ENCODE measurements at regions not wholly inside any gene's neighbourhood (a gene's known extent, or its start where the extent isn't known, plus 50 kb on each side); places are given as distances from the start of the nearest gene placed in this dataset.
"Not testable (repeated sequence)": the region's sequence is repeated elsewhere in the genome, so short reads cannot be mapped to it uniquely, and the experiment has no call there.

DNA sequence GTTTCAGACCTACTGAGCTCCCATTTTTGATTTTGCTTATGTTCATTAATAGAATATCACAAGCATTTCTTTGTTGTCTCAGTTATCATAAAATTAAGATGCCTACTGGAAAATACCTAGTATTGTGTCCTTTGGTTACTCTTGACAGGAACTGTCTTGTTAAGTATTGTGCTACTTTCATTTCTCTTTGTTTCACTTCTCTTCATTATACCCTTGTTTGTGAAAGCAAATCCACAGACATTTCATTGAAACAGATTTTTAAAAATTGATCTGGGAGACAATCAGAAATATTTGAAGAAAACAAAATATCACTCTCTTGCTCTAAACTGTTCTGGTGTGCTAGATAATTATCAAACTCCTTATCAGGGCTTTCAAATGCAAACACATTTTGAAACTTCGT, 290.5 kb upstream of the EYS start:
- Histone ChIP-seq H3K4me3 (no peak overlapping the region), H3K9me3 (no peaks in the 10 kb centered on the region), H3K27me3 (no peaks in the 10 kb centered on the region), H3K36me3 (no peaks in the 10 kb centered on the region)
- DNase-seq = no peak

DNA sequence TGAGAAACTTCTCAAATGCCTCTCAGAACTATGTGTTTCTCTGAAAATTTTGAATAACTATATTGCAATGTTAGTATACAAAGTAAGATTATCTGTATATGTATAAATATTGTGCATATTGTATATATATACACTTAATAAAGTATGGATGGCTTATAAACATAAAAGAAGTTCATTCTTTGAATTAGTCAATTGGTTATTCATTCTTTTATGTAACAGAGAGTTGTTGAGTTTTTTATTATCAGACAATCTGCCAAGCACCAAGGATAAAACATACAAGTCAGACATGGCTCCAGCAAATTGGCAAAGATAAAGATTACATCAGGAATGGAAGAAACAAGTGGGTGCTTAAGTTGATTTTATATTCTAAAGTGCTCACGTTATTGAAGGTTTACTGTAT, 289.1 kb upstream of the EYS start:
- H3K27me3 ChIP-seq = no peaks in the 10 kb centered on the region

DNA sequence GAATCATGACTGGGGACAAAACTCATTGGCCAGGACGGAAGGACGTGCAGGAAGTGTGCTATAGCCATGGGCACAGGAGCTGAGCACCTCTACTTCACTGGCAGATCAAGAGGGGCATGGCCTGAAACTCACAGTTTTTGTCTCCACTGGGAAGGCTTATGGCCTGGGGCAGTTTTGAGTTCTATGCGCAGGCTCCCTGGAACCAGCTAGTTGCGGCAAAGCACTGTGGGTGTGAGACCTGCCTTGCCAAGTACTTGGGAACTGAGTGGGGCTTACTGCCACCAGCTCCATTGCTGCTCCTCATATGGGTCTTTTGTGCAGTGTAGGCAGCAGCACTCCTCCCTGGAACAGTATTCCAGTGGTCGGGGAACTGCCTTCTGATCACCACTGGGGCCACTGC, 282.6 kb upstream of the EYS start:
- Histone ChIP-seq H3K4me3 (no peak overlapping the region), H3K36me3 (no peaks in the 10 kb centered on the region), H3K27me3 (no peaks in the 10 kb centered on the region), H3K9me3 (no peaks in the 10 kb centered on the region)
- no peak for DNase-seq

More for the DNA sequence above, 289.1 kb upstream of the EYS start:
- Histone ChIP-seq H3K9me3 (no peaks in the 10 kb centered on the region), H3K36me3 (no peaks in the 10 kb centered on the region), H3K4me3 (no peak overlapping the region)
- DNase-seq = no peak

DNA sequence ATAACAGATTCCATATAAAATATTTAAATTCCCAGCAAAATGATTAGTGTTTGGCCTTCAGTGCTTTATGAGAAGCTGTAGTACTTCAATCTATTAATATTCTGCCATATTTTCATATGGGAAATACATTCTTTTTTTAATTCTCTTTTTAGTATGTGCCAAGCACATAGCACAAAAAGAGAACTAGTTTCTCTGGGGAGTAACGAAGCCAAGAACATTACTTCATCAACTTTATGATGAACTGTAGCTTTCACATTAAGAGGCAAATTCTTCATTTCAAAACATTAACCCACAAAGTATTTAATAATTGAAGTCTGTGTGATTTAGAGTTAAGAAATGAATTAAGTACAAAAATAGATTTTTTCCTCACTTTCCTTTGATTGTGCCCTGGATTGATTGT, 281.0 kb upstream of the EYS start:
- no peaks in the 10 kb centered on the region for H3K27me3 ChIP-seq
- no peaks in the 10 kb centered on the region for H3K9me3 ChIP-seq
- no peak for DNase-seq
- no peaks in the 10 kb centered on the region for H3K36me3 ChIP-seq
- no peak overlapping the region for H3K4me3 ChIP-seq

DNA sequence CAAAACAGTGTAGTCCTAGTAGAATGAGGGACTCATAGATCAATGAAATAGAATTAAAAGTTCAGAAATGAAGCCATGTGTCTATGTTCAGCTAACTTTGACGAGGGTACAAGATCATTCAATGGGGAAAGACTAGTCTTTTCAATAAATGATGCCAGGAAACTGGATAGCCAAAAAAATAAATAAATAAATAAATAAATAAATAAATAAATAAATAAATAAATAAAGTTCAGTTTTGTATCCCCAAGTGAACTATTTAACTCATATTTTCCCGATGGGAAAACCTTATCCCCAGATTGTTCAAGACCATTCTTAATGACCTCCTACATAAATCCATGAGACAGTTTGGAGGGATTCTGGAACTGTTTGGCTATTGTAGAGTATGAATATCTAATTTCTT, 277.1 kb upstream of the EYS start:
- Histone ChIP-seq H3K36me3 (no peaks in the 10 kb centered on the region), H3K4me3 (no peak overlapping the region), H3K27me3 (no peaks in the 10 kb centered on the region), H3K9me3 (no peaks in the 10 kb centered on the region)
- DNase-seq = no peak

DNA sequence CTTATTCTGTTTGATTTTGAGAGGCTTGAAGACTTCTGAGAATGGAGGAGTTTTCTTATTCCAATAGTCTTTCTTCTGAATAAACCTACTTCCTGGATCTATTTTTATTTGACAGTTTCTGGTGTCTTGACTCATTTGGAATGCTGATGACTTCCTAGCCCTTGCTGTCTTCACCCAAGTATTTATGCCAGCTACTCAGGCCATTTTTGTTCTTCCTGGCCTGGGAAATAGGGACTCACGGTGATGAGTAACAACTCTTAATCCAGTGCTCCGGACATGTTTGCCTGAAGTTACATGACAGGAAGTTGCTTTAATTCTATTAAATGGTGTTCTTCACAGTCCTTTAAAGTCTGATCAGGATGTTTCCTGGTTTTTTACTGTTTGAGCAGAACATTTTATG, 272.1 kb upstream of the EYS start:
- DNase-seq = peak; percentile 45
- no peaks in the 10 kb centered on the region for H3K36me3 ChIP-seq
- H3K4me3 ChIP-seq = no peak overlapping the region

DNA sequence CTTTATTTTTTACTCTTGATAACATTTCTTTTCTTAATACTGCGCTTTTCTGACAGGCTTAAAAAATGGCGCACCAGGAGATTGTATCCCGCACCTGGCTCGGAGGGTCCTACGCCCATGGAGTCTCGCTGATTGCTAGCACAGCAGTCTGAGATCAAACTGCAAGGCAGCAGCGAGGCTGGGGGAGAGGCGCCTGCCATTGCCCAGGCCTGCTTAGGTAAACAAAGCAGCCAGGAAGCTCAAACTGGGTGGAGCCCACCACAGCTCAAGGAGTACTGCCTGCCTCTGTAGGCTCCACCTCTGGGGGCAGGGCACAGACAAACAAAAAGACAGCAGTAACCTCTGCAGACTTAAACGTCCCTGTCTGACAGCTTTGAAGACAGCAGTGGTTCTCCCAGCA, 264.2 kb upstream of the EYS start:
- not testable (repeated sequence) for H3K36me3 ChIP-seq, H3K9me3 ChIP-seq, DNase-seq, H3K27me3 ChIP-seq, H3K4me3 ChIP-seq

More for the DNA sequence above, 272.1 kb upstream of the EYS start:
- Histone ChIP-seq H3K27me3 (no peaks in the 10 kb centered on the region), H3K9me3 (no peaks in the 10 kb centered on the region)

DNA sequence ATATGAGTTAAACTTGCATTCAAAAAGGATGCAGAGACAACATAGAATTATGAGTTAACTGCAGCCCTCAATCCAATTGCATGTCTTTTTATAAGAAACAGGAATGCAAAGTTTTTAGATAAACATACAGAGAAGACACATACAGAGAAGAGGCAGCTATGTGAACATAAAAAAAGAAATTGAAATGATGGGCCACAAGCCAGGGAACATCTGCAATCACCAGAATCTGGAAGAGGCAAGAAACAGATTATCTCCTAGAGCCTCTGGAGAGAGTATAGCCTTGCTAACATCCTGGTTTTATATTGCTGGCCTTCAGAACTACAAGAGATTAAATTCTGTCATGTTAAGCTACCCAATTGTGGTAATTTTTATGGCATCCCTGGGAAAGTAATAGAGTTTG, 257.2 kb upstream of the EYS start:
- Histone ChIP-seq H3K9me3 (no peaks in the 10 kb centered on the region), H3K4me3 (no peak overlapping the region), H3K36me3 (no peaks in the 10 kb centered on the region), H3K27me3 (no peaks in the 10 kb centered on the region)
- DNase-seq = no peak

DNA sequence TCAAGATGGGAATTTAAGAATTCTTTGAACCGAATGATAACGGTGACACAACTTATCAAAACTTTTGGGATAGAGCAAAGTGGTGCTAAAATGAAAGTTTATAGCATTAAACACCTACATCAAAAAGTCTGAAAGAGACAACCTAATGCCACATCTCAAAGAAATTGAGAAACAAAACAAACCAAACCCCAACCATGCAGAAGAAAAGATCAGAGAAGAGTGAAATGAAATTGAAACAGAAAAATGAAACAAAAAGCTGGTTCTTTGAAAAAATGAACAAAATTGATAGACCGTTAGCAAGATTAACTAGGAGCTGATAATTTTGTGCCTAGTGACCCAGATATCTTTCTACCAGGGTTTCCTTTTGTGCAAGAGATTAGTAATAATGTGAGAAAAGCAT, 248.0 kb upstream of the EYS start:
- H3K27me3 ChIP-seq = no peaks in the 10 kb centered on the region
- no peaks in the 10 kb centered on the region for H3K9me3 ChIP-seq
- DNase-seq = no peak
- no peaks in the 10 kb centered on the region for H3K36me3 ChIP-seq
- no peak overlapping the region for H3K4me3 ChIP-seq

DNA sequence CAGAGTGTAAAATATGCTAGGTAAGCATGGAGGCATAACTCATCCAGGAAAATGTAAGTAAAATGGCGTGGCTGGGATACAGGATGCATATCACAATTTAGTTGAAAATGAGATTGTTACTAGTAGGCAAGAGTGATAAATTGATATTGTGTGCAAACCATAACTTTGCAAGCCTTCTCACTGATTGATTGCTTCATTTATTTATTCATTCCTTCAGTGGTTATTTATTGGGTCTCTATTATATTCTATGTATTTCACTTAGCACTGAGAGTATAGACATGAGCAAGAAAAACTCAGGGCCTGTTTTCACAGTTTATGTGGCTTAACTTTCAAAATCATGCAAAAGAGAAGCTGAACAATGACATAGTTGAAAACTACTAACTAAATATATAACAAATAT, 241.0 kb upstream of the EYS start:
- H3K9me3 ChIP-seq = no peaks in the 10 kb centered on the region
- no peaks in the 10 kb centered on the region for H3K36me3 ChIP-seq
- H3K4me3 ChIP-seq = no peak overlapping the region
- no peaks in the 10 kb centered on the region for H3K27me3 ChIP-seq
- DNase-seq = no peak

DNA sequence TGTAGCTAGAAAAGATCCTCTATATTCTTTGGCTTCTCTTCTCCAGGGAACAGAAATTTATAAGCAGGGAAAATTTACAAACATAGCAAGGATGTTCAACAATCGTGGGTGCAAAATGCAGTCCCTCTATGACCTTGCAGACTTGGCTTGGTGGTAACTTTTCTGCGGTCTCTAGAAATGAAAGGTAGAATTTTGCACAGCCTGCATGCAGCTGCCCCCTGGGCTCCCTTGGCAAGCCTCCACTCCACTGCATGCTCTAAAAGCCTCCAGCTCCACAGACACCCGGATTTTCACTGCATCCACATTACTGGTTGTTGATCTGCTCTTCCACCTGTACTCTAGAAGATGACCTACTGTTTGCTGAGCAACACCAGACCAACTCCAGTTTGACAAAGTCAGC, 236.5 kb upstream of the EYS start:
- H3K4me3 ChIP-seq = no peak overlapping the region
- no peaks in the 10 kb centered on the region; the same call in 1 of the 2 replicates for H3K9me3 ChIP-seq

DNA sequence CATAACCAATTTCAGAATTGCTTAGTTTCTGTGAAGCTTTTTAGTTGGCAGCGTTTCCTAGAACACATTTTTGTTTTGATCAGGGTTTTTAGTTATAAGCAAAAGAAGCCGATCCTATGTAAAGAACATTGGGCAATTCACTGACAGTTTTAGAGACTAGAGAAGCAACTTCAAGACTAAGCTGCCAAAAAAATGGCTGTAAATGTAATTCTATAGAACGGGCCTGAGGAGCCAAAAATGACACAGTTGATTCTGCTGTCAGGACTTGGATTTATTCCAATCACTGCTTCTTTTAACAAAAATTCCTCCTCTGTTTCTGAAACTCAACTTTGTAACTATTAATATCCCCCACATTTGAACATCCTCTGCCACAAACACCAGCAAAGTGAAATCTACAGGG, 236.0 kb upstream of the EYS start:
- no peak for DNase-seq
- H3K4me3 ChIP-seq = no peak overlapping the region
- no peaks in the 10 kb centered on the region for H3K27me3 ChIP-seq
- no peaks in the 10 kb centered on the region for H3K36me3 ChIP-seq
- H3K9me3 ChIP-seq = no peaks in the 10 kb centered on the region; the same call in 1 of the 2 replicates

More for the DNA sequence above, 236.5 kb upstream of the EYS start:
- no peaks in the 10 kb centered on the region for H3K27me3 ChIP-seq
- H3K36me3 ChIP-seq = no peaks in the 10 kb centered on the region
- DNase-seq = no peak

DNA sequence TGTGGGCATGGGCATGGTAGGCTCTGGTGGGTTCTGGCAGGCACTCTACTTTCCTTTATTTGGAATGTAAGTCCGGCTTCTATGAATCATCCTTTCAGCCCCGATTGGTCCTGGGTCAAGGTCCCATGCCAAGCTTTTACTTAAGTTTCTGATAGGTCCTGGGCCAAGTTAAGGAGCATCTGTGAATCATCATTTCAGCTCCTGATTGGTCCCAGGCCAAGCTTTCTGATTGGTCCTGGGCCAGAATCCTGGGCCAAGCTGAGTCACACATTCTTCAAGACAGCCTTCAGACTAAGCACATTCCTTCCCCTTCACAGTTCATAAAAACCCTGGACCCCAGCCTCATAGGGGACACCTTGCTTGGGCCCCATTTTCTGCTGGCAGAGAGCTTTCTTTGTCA, 231.0 kb upstream of the EYS start:
- Histone ChIP-seq H3K36me3 (no peaks in the 10 kb centered on the region), H3K27me3 (no peaks in the 10 kb centered on the region), H3K4me3 (no peak overlapping the region), H3K9me3 (no peaks in the 10 kb centered on the region; the same call in none of the 2 replicates)
- peak; percentile 67 for DNase-seq

DNA sequence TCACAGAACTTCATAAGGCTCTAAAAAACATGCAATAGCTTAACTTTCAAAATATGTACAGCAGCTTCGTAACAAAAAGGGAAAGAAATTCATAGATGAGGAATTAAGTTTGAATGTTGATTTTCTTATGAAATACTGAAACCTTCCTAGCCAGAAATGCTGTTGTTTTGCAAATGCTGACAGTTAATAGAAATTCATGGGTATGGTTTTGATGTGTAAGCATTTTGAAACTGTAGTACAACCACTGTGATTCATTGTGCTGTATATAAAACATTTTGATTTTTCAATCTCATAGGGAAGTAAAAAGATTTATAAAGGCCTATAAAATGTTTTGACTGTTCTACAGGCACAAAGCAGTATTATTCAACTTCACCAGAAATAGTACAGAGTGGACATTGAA, 228.4 kb upstream of the EYS start:
- H3K27me3 ChIP-seq = no peaks in the 10 kb centered on the region
- DNase-seq = no peak

DNA sequence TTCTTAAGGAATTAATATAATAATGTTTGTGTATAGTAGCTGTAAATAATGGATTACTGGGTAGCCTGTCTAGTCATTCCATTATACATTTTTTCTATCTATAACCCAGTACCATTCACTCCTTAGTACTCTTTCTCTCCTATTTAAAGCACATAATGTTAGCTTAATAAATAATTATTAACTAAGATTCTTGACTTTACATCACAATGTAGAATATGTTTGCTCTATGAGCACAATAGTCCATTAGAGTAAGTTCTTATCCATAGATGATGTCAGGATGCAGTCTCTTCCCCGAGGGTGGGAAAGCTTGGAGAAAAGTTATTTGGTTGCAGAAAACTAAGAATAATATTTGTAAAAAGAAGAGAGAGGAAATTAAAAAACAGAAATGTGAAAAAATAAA, 226.4 kb upstream of the EYS start:
- Histone ChIP-seq H3K27me3 (no peaks in the 10 kb centered on the region), H3K36me3 (no peaks in the 10 kb centered on the region), H3K9me3 (no peaks in the 10 kb centered on the region; the same call in 1 of the 2 replicates), H3K4me3 (no peak overlapping the region)
- DNase-seq = no peak

More for the DNA sequence above, 228.4 kb upstream of the EYS start:
- H3K36me3 ChIP-seq = no peaks in the 10 kb centered on the region
- no peaks in the 10 kb centered on the region; the same call in none of the 2 replicates for H3K9me3 ChIP-seq
- no peak overlapping the region for H3K4me3 ChIP-seq

DNA sequence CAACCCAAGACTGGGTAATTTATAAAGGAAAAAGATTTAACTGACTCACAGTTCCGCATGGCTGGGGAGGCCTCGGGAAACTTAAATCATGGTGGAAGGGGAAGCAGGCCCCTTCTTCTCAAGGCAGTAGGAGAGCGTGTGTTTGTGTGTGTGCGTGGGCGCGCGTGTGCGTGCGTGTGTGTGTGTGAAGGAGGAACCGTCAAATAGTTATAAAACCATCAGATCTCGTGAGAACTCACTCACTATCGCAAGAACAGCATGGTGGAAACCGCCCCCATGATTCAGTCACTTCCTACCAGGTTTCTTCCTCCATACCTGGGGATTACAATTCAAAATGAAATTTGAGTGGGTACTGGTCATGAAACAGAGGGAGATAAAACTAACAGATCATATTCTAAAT, 220.1 kb upstream of the EYS start:
- Histone ChIP-seq H3K36me3 (no peaks in the 10 kb centered on the region), H3K4me3 (no peak overlapping the region), H3K27me3 (no peaks in the 10 kb centered on the region), H3K9me3 (no peaks in the 10 kb centered on the region)
- DNase-seq = no peak

DNA sequence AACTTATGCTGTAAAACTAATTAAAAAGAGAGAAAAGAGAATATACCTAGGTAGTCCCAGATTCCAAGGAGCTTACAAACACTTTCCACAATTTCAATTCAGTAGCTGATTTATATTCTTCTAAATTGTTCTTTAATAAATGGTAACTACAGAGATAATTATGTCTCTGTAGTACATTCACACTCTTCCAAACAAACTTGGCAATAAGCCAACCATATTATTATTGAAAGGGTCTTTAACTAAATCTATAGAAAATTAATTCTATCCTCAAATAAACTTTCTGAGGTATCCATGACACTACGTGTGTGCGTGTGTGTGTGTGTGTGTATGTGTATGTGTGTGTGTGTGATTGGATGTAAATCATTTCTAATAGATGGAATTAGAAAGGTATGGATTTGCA, 217.4 kb upstream of the EYS start:
- Histone ChIP-seq H3K9me3 (no peaks in the 10 kb centered on the region), H3K4me3 (no peak overlapping the region), H3K36me3 (no peaks in the 10 kb centered on the region), H3K27me3 (no peaks in the 10 kb centered on the region)
- DNase-seq = no peak

DNA sequence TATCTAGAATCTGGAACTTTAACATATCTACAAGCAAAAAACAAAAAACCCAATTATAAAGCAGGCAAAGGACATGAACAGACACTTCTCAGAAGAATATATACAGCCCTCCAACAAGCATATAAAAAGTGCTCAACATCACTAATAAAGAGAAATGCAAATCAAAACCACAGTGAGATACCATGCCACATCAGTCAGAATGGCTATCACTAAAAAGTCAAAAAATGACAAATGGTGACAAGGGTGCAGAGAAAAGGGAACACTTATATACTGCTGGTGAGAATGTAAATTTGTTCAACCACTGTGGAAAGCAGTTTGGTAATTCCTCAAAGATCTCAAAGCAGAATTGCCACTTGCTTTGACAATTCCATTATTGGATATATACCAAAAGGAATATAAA, 215.0 kb upstream of the EYS start:
- Histone ChIP-seq H3K36me3 (no peaks in the 10 kb centered on the region), H3K4me3 (no peak overlapping the region), H3K27me3 (no peaks in the 10 kb centered on the region), H3K9me3 (no peaks in the 10 kb centered on the region)
- no peak for DNase-seq

DNA sequence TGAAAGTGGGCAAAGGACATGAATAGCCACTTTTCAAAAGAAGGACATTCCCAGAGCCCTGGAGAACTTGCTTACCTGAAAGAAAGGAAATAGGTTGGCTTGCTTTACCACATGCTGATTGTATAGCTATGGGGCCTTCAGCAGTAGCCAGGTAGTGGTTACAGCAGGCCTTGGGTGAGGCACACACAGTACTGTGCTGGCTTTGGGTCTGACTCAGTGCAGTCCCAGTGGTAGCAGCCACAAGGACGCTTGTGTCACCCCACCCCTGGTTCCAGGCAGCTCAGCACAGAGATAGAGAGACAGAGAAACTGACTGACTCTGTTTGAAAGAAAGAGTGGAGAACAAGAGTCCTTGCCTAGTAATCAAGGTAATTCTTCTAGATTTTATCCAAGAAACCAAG, 201.0 kb upstream of the EYS start:
- Histone ChIP-seq H3K4me3 (no peak overlapping the region), H3K36me3 (no peaks in the 10 kb centered on the region), H3K27me3 (no peaks in the 10 kb centered on the region), H3K9me3 (no peaks in the 10 kb centered on the region)
- no peak for DNase-seq

All from MG63 (cell line).